Trophoblast cell (in vitro differentiated cells and primary cell): ENCODE measurements at regions not wholly inside any gene's neighbourhood (a gene's known extent, or its start where the extent isn't known, plus 50 kb on each side); places are given as distances from the start of the nearest gene placed in this dataset.
"Not testable (repeated sequence)": the region's sequence is repeated elsewhere in the genome, so short reads cannot be mapped to it uniquely, and the experiment has no call there.

Experiments
- DNase-seq, 2 donors: peaks; one replicate each; pipeline ENCODE4 v3.0.0-alpha.2; 2016
- H2AFZ ChIP-seq: 2 replicates; pipeline ENCODE4 v1.6.1; 2013; ENCODE audit warnings: low read length, moderate library complexity, mild to moderate bottlenecking; ENCODE audit not compliant: insufficient read depth, poor library complexity
- H2AK5ac ChIP-seq: 2 replicates; pipeline ENCODE4 v1.6.1; 2013; ENCODE audit warnings: mild to moderate bottlenecking, low read length
- H2BK120ac ChIP-seq: 2 replicates; pipeline ENCODE4 v1.6.1; 2013; ENCODE audit warnings: low read length, mild to moderate bottlenecking, moderate library complexity; ENCODE audit not compliant: insufficient read depth, poor library complexity
- H2BK12ac ChIP-seq: 2 replicates; pipeline ENCODE4 v1.6.1; 2013; ENCODE audit warnings: mild to moderate bottlenecking, low read length, moderate library complexity
- H2BK5ac ChIP-seq: 2 replicates; pipeline ENCODE4 v1.6.1; 2013; ENCODE audit warnings: low read length, low read depth, moderate library complexity, mild to moderate bottlenecking; ENCODE audit not compliant: poor library complexity
- H3K14ac ChIP-seq: 2 replicates; pipeline ENCODE4 v1.6.1; 2013; ENCODE audit warnings: mild to moderate bottlenecking, low read length
- H3K18ac ChIP-seq: 2 replicates; pipeline ENCODE4 v1.6.1; 2013; ENCODE audit warnings: mild to moderate bottlenecking, low read length
- H3K23ac ChIP-seq: 2 replicates; pipeline ENCODE4 v1.6.1; 2013; ENCODE audit warnings: low read length
- H3K27ac ChIP-seq: 2 replicates; pipeline ENCODE4 v1.5.1; 2013; ENCODE audit warnings: low read depth, mild to moderate bottlenecking, inconsistent platforms, low read length, moderate library complexity
- H3K27me3 ChIP-seq: 2 replicates; pipeline ENCODE4 v1.6.1; 2013; ENCODE audit warnings: inconsistent platforms, mild to moderate bottlenecking, low read length, moderate library complexity; ENCODE audit not compliant: insufficient read depth
- H3K36me3 ChIP-seq, 2 experiments: 1 replicate in 1 of 2; 2 replicates in 1 of 2; pipeline ENCODE4 v1.6.1; 2013; ENCODE audit warnings: low read length in 2 of 2, mild to moderate bottlenecking in 2 of 2, moderate library complexity in 1 of 2; ENCODE audit not compliant: insufficient read depth in 2 of 2, control insufficient read depth in 1 of 2
- H3K4ac ChIP-seq: 2 replicates; pipeline ENCODE4 v1.6.1; 2013; ENCODE audit warnings: low read depth, mild to moderate bottlenecking, low read length, moderate library complexity
- H3K4me1 ChIP-seq, 2 experiments: 1 replicate in 1 of 2; 2 replicates in 1 of 2; pipeline ENCODE4 v1.6.1; 2013; ENCODE audit warnings: low read length in 2 of 2, mild to moderate bottlenecking in 2 of 2, moderate library complexity in 1 of 2; ENCODE audit not compliant: insufficient read depth in 2 of 2, control insufficient read depth in 1 of 2
- H3K4me2 ChIP-seq: 2 replicates; pipeline ENCODE4 v1.6.1; 2013; ENCODE audit warnings: inconsistent platforms, mild to moderate bottlenecking, low read length, moderate library complexity
- H3K4me3 ChIP-seq: 2 replicates; pipeline ENCODE4 v1.5.1; 2013; ENCODE audit warnings: mild to moderate bottlenecking, low read depth, low read length, inconsistent platforms
- H3K79me1 ChIP-seq: one replicate; pipeline ENCODE4 v1.6.1; 2013; ENCODE audit warnings: low read length
- H3K79me2 ChIP-seq: 2 replicates; pipeline ENCODE4 v1.6.1; 2013; ENCODE audit warnings: low read length, mild to moderate bottlenecking; ENCODE audit not compliant: control insufficient read depth, insufficient read depth, poor library complexity
- H3K9ac ChIP-seq: 2 replicates; pipeline ENCODE4 v1.6.1; 2013; ENCODE audit warnings: mild to moderate bottlenecking, low read length
- H3K9me3 ChIP-seq: 2 replicates; pipeline ENCODE4 v1.6.1; 2013; ENCODE audit warnings: low read depth, mild to moderate bottlenecking, control low read depth, inconsistent platforms, low read length; ENCODE audit not compliant: insufficient read depth
- H4K12ac ChIP-seq: 2 replicates; pipeline ENCODE4 v1.6.1; 2013; ENCODE audit warnings: low read depth, mild to moderate bottlenecking, low read length, moderate library complexity
- H4K8ac ChIP-seq: 2 replicates; pipeline ENCODE4 v1.6.1; 2013; ENCODE audit warnings: low read depth, mild to moderate bottlenecking, low read length, moderate library complexity
- H4K91ac ChIP-seq: one replicate; pipeline ENCODE4 v1.6.1; 2013; ENCODE audit warnings: low read depth, mild to moderate bottlenecking, low read length, moderate library complexity
- WGBS: extraction: QIAGEN DNeasy Blood & Tissue Kit; methylation state at CpG from one replicate; pipeline ENCODE4 v1.1.7; 2013; ENCODE audit warnings: missing lambda C conversion rate; ENCODE audit not compliant: insufficient read length, insufficient coverage; ENCODE audit errors: extremely low coverage; 5-methylcytosine and 5-hydroxymethylcytosine counted together

- H2BK120ac ChIP-seq, H4K8ac ChIP-seq, H3K4ac ChIP-seq, H3K36me3 ChIP-seq, H3K14ac ChIP-seq, H4K91ac ChIP-seq, H3K27ac ChIP-seq, H3K79me1 ChIP-seq, H3K4me3 ChIP-seq, H2BK5ac ChIP-seq, H2AK5ac ChIP-seq, DNase-seq, H2AFZ ChIP-seq, H3K9ac ChIP-seq, H3K4me2 ChIP-seq, H3K27me3 ChIP-seq, H3K9me3 ChIP-seq, H2BK12ac ChIP-seq, H3K18ac ChIP-seq, H3K4me1 ChIP-seq, H4K12ac ChIP-seq, H3K23ac ChIP-seq, H3K79me2 ChIP-seq: not testable (repeated sequence)
- no CpG with 5 or more reads among the region's 4 CpGs for WGBS
Observed at GRCh38 chr2:87554678-87555077, 193.2 kb upstream of the PLGLB2 start.

GRCh38 chr2:87555082-87555481, 192.8 kb upstream of the PLGLB2 start:
- not testable (repeated sequence) for H4K8ac ChIP-seq, H4K91ac ChIP-seq, H3K79me1 ChIP-seq, H2BK12ac ChIP-seq, H3K4ac ChIP-seq, H3K27ac ChIP-seq, H3K36me3 ChIP-seq, H3K4me3 ChIP-seq, DNase-seq, H3K14ac ChIP-seq, H4K12ac ChIP-seq, H3K23ac ChIP-seq, H2BK5ac ChIP-seq, H3K79me2 ChIP-seq, H3K9me3 ChIP-seq, H3K18ac ChIP-seq, H3K4me1 ChIP-seq, H3K9ac ChIP-seq, H3K4me2 ChIP-seq, H3K27me3 ChIP-seq, H2AK5ac ChIP-seq, H2AFZ ChIP-seq, H2BK120ac ChIP-seq
- WGBS: no CpG with 5 or more reads among the region's 4 CpGs

- H2BK12ac ChIP-seq, H4K12ac ChIP-seq, H3K27ac ChIP-seq, H3K4me3 ChIP-seq, H2BK5ac ChIP-seq, H3K79me1 ChIP-seq, H3K4me1 ChIP-seq, H3K36me3 ChIP-seq, H3K18ac ChIP-seq, H3K9me3 ChIP-seq, DNase-seq, H3K14ac ChIP-seq, H3K9ac ChIP-seq, H3K23ac ChIP-seq, H2AK5ac ChIP-seq, H3K4ac ChIP-seq, H3K27me3 ChIP-seq, H4K91ac ChIP-seq, H4K8ac ChIP-seq, H2BK120ac ChIP-seq, H3K79me2 ChIP-seq, H2AFZ ChIP-seq, H3K4me2 ChIP-seq: not testable (repeated sequence)
- no CpG with 5 or more reads among the region's 5 CpGs for WGBS
Observed at GRCh38 chr2:87559001-87559400, 188.9 kb upstream of the PLGLB2 start.

GRCh38 chr2:87559735-87560134, 188.2 kb upstream of the PLGLB2 start:
- not testable (repeated sequence) for H3K79me2 ChIP-seq, H2BK120ac ChIP-seq, H3K4me3 ChIP-seq, H2BK12ac ChIP-seq, H3K79me1 ChIP-seq, H4K91ac ChIP-seq, H3K4me2 ChIP-seq, H2AK5ac ChIP-seq, H3K4ac ChIP-seq, H3K9me3 ChIP-seq, H3K14ac ChIP-seq, H3K27ac ChIP-seq, H4K8ac ChIP-seq, H3K36me3 ChIP-seq, H3K23ac ChIP-seq, H2AFZ ChIP-seq, H3K9ac ChIP-seq, H4K12ac ChIP-seq, H3K27me3 ChIP-seq, DNase-seq, H2BK5ac ChIP-seq, H3K4me1 ChIP-seq, H3K18ac ChIP-seq
- no CpG with 5 or more reads among the region's 2 CpGs for WGBS
